Muscle layer of colon (tissue), 2 donors: ENCODE measurements at regions not wholly inside any gene's neighbourhood (a gene's known extent, or its start where the extent isn't known, plus 50 kb on each side); places are given as distances from the start of the nearest gene placed in this dataset.

ENCODE experiments used
- H3K27ac ChIP-seq: one replicate; pipeline ENCODE4 v1.7.0; 2013; ENCODE audit warnings: low read depth, mild to moderate bottlenecking, low read length, moderate library complexity
- H3K27me3 ChIP-seq, 2 donors: one replicate each; pipeline ENCODE4 v1.7.0; 2013; ENCODE audit warnings: low read length in 2 of 2, mild to moderate bottlenecking in 2 of 2; ENCODE audit not compliant: insufficient read depth in 2 of 2, control insufficient read depth in 1 of 2
- H3K36me3 ChIP-seq: one replicate; pipeline ENCODE4 v1.7.0; 2013; ENCODE audit warnings: mild to moderate bottlenecking, low read length; ENCODE audit not compliant: insufficient read depth
- H3K4me1 ChIP-seq: one replicate; pipeline ENCODE4 v1.7.0; 2013; ENCODE audit warnings: mild to moderate bottlenecking, low read length; ENCODE audit not compliant: insufficient read depth
- H3K4me3 ChIP-seq, 2 donors: one replicate each; pipeline ENCODE4 v1.7.0; 2013; ENCODE audit warnings: low read length in 2 of 2, low read depth in 1 of 2, mild to moderate bottlenecking in 1 of 2, moderate library complexity in 1 of 2
- H3K9ac ChIP-seq: one replicate; pipeline ENCODE4 v1.7.0; 2013; ENCODE audit warnings: low read length
- H3K9me3 ChIP-seq: one replicate; pipeline ENCODE4 v1.7.0; 2013; ENCODE audit warnings: mild to moderate bottlenecking, low read length
- donor health status: abdominal sarcoma.
- donor health status: Adenocarcinoma of cecum.

DNA sequence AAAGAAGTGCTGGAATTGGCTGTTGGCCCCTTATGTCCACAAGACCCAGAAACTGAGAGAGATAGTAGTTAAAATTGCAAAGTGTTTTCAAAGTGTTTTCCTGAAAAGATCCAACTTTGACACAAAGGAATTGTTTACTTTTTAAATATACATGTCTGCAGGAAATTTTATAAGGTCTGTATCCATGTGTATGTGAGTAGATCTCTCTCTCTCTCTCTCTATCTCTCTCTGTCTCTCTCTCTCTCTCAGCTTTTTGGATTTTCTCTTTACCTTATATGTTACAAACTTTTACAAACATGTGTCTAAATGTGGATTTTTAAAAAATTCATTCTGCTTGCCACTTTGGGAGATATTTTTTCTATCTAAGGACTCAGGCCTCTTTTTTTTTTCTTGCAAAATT is 358.6 kb downstream of the SIPA1L2 start:
- Histone ChIP-seq H3K4me1 (no peaks in the 10 kb centered on the region), H3K27ac (no peak overlapping the region)

DNA sequence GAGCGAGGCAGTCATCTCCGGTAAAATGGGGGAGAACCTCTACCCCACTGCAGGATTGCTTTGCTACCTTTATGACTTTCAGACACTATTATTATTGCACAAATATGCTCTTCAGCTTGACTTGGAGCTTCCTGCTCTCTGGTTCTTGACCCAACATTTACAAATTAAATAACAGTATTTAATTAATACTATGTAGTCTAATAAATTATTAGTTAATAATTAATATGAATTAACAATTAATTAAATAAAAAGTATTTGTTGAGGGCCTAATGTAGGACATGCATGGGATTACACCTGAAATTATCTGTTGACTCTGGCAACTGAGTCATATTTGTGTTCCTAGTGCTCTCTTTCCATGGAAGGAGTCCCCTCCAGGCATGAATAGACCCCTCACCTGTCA is 359.9 kb downstream of the SIPA1L2 start:
- Histone ChIP-seq H3K36me3 (no peaks in the 10 kb centered on the region), H3K9me3 (no peaks in the 10 kb centered on the region), H3K9ac (no peak overlapping the region), H3K4me1 (no peaks in the 10 kb centered on the region), H3K4me3 (no peak overlapping the region), H3K27ac (no peak overlapping the region), H3K27me3 (no peaks in the 10 kb centered on the region)

More for the DNA sequence above, 358.6 kb downstream of the SIPA1L2 start:
- no peak overlapping the region for H3K4me3 ChIP-seq
- H3K9me3 ChIP-seq, result no peaks in the 10 kb centered on the region
- H3K36me3 ChIP-seq, result no peaks in the 10 kb centered on the region
- no peaks in the 10 kb centered on the region for H3K27me3 ChIP-seq
- no peak overlapping the region for H3K9ac ChIP-seq

DNA sequence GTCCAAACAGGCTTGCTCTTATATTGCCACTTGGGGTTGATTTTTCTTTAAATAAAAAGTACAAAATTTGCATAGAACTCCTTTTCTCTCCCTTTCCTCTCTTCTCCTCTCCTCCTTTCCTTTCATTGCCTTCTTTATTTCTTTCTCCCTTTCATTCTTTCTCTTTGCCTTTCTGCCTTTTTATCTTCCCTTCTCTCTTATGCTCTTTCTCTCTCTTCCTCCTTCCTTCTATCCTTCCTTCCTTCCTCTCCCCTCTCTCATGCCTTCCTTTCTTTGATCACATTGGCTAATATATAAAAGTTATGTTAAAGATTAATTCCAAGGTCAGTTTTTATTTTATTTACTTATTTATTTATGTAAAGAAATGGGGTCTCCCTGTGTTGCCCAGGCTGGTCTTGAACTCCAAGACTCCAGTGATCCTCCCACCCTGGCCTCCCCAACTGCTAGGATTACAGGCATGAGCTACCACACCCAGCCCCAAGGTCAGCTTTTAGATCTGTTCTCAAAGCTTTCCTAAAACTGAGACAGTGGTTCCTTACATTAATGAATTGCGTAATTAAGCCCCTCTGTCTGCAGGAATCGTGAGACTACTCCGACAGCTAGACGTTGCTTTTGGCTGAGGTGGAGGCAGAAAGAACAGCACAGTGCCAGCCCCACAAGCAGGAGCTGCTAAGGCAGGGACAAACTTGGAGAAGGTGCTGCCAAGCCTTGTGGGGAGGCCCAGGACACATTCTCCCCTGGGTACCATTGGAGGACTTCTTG is 361.9 kb downstream of the SIPA1L2 start:
- Histone ChIP-seq H3K9ac (no peak overlapping the region), H3K27me3 (no peaks in the 10 kb centered on the region), H3K4me3 (no peak overlapping the region), H3K4me1 (no peaks in the 10 kb centered on the region), H3K36me3 (no peaks in the 10 kb centered on the region), H3K9me3 (no peaks in the 10 kb centered on the region), H3K27ac (no peak overlapping the region)

DNA sequence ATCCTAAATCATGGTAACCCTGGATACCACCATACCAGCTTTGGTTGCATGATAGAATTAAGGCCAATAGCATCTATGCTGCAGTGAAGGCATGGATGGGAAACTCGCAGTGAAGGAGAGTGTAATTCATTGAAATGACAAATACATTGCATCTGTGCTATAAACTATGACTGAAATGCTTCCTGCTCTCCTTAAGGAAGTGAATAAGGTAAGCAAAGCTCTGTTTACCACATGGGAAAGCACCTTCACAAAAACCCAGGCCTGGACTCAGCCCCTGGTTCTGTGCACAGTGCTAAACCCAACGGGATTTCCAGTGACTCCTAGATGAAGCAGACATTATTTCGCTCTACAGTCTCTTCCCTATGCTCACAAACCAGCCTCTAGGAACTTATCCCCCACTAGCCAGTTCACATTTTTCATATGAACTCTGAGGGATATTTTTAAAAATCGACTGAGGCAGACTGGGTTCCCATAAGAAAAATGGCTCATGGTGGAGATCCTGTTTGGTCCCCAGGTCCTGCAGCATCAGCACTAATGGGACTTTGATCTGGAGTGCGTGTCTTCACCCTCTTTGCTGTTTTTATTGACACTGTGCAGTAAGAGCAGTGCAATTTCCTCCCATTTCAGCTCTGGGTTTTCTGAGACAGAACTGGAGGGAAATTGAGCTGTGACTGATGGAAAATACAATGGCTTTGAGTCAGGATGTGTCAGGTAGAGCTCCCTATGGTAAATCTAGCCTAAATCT is 362.7 kb downstream of the SIPA1L2 start:
- Histone ChIP-seq H3K4me3 (no peak overlapping the region), H3K27ac (no peak overlapping the region), H3K27me3 (no peaks in the 10 kb centered on the region), H3K36me3 (no peaks in the 10 kb centered on the region), H3K9ac (no peak overlapping the region), H3K9me3 (no peaks in the 10 kb centered on the region), H3K4me1 (no peaks in the 10 kb centered on the region)

DNA sequence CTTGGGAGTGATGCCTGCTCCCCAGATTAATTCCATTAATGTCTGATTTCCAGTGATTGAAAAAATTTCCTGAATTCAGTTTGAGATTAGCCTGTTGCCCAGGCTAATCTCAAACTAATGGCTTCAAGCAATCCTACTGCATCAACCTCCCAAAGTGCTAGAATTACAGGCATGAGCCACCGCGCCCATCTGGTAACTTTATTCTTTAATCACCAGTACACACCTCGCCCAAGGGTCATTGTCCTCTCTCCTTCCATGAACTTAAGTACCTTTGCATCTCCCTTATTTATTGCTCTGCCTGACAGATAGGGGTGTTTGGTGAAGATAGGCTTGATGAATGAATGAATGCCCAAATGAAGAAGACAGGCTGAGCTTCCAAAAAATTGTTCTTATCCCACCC is 366.5 kb downstream of the SIPA1L2 start:
- H3K9me3 ChIP-seq, result no peaks in the 10 kb centered on the region
- no peak overlapping the region for H3K9ac ChIP-seq
- H3K27me3 ChIP-seq, result no peaks in the 10 kb centered on the region
- H3K4me1 ChIP-seq, result no peaks in the 10 kb centered on the region
- no peak overlapping the region for H3K27ac ChIP-seq
- no peak overlapping the region for H3K4me3 ChIP-seq
- H3K36me3 ChIP-seq, result no peaks in the 10 kb centered on the region

DNA sequence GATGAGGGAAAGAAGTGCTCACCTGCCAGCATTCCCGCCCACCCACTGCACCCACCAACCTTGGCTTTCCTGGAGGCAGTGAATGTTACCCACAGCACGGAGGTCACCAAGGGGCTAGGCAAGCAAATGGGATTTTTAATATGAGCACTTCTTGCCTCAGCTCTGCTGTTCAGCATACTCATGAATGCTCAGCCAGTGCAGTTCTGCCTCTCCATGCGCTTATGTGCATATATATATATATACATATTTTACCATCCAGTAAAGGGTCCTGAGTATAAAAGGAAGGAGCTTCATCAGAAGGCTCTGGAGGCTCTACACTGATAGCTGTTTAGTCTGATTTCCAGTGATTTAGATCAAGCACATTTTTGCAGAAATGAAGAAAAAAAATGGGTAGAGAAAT is 366.9 kb downstream of the SIPA1L2 start:
- Histone ChIP-seq H3K4me3 (no peak overlapping the region), H3K27me3 (no peaks in the 10 kb centered on the region), H3K36me3 (no peaks in the 10 kb centered on the region), H3K9me3 (no peaks in the 10 kb centered on the region), H3K4me1 (no peaks in the 10 kb centered on the region), H3K27ac (no peak overlapping the region), H3K9ac (no peak overlapping the region)

DNA sequence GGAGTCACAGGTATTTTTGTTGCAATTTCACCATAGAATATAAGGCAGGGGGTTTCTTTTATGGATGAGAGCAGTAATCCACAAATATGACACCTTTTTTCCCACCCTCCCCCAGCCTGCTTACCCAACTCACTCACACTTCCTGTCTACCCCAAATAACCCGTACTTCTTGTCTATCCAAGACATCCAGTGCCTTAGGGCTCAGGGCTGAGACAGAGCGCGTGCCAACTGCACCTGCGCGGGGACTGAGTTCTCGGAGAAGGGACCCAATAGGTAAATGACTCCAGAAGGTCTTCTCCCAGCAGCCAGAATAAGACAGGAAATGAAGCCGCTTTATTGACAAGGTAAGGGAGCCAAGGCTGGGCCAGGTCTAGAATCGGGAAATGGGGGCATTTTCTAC is 369.1 kb downstream of the SIPA1L2 start:
- no peaks in the 10 kb centered on the region for H3K4me1 ChIP-seq
- H3K9ac ChIP-seq, result no peak overlapping the region
- H3K27me3 ChIP-seq, result no peaks in the 10 kb centered on the region
- H3K27ac ChIP-seq, result no peak overlapping the region
- H3K9me3 ChIP-seq, result no peaks in the 10 kb centered on the region
- no peak overlapping the region for H3K4me3 ChIP-seq
- no peaks in the 10 kb centered on the region for H3K36me3 ChIP-seq

DNA sequence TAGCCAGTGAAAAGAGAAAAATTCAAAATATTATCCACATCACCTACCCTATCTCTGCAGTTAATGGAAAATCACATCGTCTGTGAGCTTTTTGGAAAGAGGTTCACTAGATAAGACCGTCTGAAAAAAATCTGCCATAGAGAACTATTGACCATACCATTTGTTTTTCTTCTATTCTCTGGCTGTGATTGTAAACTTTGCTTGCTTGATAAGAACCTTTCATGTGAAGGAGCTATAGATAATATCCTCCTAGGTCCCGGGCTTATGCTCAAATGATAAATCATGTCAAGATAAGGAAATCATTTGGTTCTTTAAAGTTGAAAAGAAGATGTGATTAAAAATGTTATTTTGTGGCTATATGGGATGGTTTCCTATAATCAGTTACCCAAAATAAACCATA is 369.9 kb downstream of the SIPA1L2 start:
- Histone ChIP-seq H3K9ac (no peak overlapping the region), H3K4me1 (no peaks in the 10 kb centered on the region), H3K27me3 (no peaks in the 10 kb centered on the region), H3K27ac (no peak overlapping the region), H3K9me3 (no peaks in the 10 kb centered on the region), H3K4me3 (no peak overlapping the region), H3K36me3 (no peaks in the 10 kb centered on the region)

DNA sequence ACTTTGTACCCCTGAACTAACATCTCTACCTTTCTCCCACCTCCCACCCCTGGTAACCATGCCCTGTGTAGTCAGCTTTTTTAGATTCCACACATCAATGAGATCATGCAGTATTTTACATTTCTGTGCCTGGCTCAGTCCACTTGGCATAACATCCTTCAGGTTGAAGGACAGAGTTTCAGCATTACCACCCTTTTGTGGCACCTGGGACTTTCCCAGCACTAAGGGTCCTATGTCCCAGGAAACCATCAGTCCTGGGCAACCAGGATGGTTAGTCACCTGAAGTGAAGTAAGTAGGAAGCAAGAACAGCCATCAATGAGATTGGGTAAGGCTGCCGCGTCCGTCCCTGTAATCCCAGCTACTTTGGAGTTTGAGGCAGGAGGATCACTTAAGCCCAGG is 370.6 kb downstream of the SIPA1L2 start:
- no peak overlapping the region for H3K9ac ChIP-seq
- H3K27me3 ChIP-seq, result no peaks in the 10 kb centered on the region
- H3K27ac ChIP-seq, result no peak overlapping the region
- no peaks in the 10 kb centered on the region for H3K9me3 ChIP-seq
- no peaks in the 10 kb centered on the region for H3K4me1 ChIP-seq
- no peak overlapping the region for H3K4me3 ChIP-seq
- no peaks in the 10 kb centered on the region for H3K36me3 ChIP-seq

DNA sequence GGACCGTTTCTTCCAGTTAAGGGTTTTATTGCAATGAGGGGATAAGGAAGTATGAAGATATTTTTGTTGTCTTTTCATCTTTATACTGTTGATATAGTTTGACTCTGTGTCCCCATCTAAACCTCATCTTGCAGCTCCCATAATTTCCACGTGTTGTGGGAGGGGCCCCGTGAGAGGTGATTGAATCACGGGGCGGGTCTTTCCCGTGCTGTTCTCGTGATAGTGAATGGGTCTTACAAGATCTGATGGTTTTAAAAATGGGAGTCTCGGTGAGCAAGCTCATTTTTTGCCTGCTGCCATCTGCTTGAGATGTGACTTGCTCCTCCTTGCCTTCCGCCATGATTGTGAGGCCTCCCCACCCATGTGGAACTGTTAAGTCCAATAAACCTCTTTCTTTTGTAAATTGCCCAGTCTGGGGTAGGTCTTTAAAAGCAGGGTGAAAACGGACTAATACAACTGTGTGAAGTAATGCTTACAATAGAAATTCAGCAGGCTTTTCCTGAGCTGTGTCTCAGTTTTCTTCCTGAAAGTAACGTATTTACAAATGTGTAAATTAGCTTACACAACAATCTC is 377.3 kb downstream of the SIPA1L2 start:
- H3K36me3 ChIP-seq, result no peaks in the 10 kb centered on the region
- no peak overlapping the region for H3K27ac ChIP-seq
- peaks cover 5% of the 10 kb centered on the region for H3K4me1 ChIP-seq
- H3K9me3 ChIP-seq, result no peaks in the 10 kb centered on the region
- H3K27me3 ChIP-seq, result no peaks in the 10 kb centered on the region
- no peak overlapping the region for H3K9ac ChIP-seq
- no peak overlapping the region for H3K4me3 ChIP-seq

DNA sequence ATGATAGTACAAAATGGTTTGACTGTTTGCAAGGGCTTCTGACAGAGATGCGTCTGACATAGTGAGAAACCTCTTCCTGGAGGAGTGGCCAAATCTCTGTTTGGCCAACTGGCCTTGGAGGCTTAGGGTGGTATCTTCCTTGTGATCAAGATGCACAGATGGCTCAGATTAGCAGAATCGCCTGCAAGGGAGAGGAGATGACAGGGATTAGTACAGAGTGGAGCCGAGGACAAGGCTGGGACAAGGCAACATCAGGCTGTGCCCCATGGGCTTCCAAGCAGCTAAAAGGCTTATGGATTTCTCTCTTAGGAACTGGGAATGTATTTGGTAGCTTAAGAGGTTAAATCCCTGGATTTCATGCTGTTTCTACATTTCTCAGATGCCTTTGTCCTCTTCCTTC is 379.1 kb downstream of the SIPA1L2 start:
- H3K27me3 ChIP-seq, result no peaks in the 10 kb centered on the region
- H3K9ac ChIP-seq, result no peak overlapping the region
- H3K36me3 ChIP-seq, result no peaks in the 10 kb centered on the region
- H3K4me3 ChIP-seq, result no peak overlapping the region
- H3K27ac ChIP-seq, result no peak overlapping the region
- peaks cover 5% of the 10 kb centered on the region for H3K4me1 ChIP-seq
- no peaks in the 10 kb centered on the region for H3K9me3 ChIP-seq
